HG02973 (cell line): ENCODE measurements at regions not wholly inside any gene's neighbourhood (a gene's known extent, or its start where the extent isn't known, plus 50 kb on each side); places are given as distances from the start of the nearest gene placed in this dataset.

Experiments used
- ATAC-seq: cut with Tn5 transposase; IDR thresholded peaks from one replicate; pipeline ENCODE4 v1.9.1; 2021; ENCODE audit warnings: moderate library complexity; ENCODE audit not compliant: unreplicated experiment

- ATAC-seq = no peak
Measured at GRCh38 chr9:91065231-91066041, 263.8 kb downstream of the SYK start.

- ATAC-seq = no peak
Measured at GRCh38 chr9:91066042-91066415, 264.4 kb downstream of the SYK start.

GRCh38 chr9:91066856-91067255, 265.2 kb downstream of the SYK start:
- ATAC-seq = no peak

- ATAC-seq = no peak
Measured at GRCh38 chr9:91067306-91067860, 265.8 kb downstream of the SYK start.

- ATAC-seq = no peak
Measured at GRCh38 chr9:91071184-91071990, 269.8 kb downstream of the SYK start.

GRCh38 chr9:91073049-91073810, 271.6 kb downstream of the SYK start:
- no peak for ATAC-seq

- ATAC-seq = no peak
Measured at GRCh38 chr9:91073811-91074771, 272.5 kb downstream of the SYK start.

GRCh38 chr9:91074866-91075265, 273.2 kb downstream of the SYK start:
- ATAC-seq = no peak

GRCh38 chr9:91075279-91075678, 273.7 kb downstream of the SYK start:
- ATAC-seq = no peak

GRCh38 chr9:91077624-91078368, 276.2 kb downstream of the SYK start:
- ATAC-seq = no peak

GRCh38 chr9:91078369-91078695, 276.7 kb downstream of the SYK start:
- ATAC-seq = no peak

- ATAC-seq = no peak
Measured at GRCh38 chr9:91082731-91083130, 279.0 kb downstream of the AUH start.

- ATAC-seq = no peak
Measured at GRCh38 chr9:91084896-91085516, 276.7 kb downstream of the AUH start.

GRCh38 chr9:91085517-91086291, 276.0 kb downstream of the AUH start:
- ATAC-seq = no peak

GRCh38 chr9:91086657-91087461, 274.9 kb downstream of the AUH start:
- ATAC-seq = no peak

- no peak for ATAC-seq
Measured at GRCh38 chr9:91087462-91087759, 274.3 kb downstream of the AUH start.

GRCh38 chr9:91089405-91090129, 272.2 kb downstream of the AUH start:
- ATAC-seq = no peak
